Brain pericyte (primary cell): ENCODE measurements at regions not wholly inside any gene's neighbourhood (a gene's known extent, or its start where the extent isn't known, plus 50 kb on each side); places are given as distances from the start of the nearest gene placed in this dataset.
A peak's percentile ranks its signal among the peaks of the same experiment; 100 is the strongest.

Source experiments
- DNase-seq: peaks from one replicate; pipeline ENCODE4 v3.0.0-alpha.2; 2012; ENCODE audit warnings: low read depth, low spot score

DNA sequence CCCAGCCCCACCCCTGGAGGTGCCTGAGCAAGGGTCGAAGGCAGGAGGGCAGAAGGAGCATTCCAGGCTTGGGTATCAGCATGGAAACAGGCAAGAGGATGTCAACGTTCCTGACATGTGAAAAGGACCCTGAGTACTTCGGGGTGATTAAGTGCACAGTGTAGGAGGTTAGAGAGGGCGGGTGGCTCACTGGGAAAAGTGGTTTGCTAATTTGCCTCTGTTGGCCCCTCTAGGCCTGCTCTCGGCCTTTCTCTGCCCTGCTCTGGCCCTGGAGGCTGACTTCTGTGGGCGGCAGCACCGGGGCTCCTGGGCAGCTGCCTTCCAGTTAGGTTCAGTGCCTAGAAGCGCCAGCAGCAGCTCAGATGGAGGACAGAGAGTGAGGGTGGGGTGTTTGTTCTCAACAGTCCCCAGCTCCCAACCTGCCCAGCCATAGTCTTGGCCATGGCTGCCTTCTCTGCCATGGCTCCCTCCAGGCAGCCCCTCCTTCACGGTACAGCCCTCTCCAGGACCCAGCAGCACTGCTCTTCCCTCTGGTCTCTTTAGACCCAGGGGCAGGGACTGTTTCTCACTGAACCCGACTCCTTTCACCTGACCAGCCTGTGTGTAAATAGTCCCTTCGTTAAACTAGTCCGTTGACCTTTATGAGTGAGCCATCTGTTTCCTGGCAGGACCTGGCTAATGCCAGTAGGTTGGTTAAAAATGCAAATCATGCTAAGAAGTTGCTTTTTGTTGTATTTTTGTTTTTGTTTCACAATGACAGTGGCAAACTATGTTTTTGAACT is 107.1 kb upstream of the TPM1 start:
- DNase-seq = no peak

DNA sequence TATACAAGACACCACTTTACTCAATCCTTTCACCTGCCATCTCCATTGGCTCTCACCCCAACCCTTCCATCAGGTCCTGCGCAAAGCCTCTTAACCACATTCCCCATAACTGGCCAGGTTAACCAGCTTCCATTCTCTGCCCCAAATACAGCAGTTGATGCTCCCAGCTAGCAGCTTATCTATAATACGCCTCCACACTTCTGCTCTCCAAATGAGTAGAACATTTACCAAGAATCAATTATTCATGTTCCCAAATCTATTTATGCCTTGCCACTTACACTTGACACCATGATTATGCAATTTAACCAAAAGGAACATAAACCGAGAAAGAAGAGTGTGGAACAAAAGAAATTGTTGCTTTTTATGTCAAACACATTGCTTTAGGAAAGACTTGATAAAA is 103.7 kb upstream of the TPM1 start:
- no peak for DNase-seq

DNA sequence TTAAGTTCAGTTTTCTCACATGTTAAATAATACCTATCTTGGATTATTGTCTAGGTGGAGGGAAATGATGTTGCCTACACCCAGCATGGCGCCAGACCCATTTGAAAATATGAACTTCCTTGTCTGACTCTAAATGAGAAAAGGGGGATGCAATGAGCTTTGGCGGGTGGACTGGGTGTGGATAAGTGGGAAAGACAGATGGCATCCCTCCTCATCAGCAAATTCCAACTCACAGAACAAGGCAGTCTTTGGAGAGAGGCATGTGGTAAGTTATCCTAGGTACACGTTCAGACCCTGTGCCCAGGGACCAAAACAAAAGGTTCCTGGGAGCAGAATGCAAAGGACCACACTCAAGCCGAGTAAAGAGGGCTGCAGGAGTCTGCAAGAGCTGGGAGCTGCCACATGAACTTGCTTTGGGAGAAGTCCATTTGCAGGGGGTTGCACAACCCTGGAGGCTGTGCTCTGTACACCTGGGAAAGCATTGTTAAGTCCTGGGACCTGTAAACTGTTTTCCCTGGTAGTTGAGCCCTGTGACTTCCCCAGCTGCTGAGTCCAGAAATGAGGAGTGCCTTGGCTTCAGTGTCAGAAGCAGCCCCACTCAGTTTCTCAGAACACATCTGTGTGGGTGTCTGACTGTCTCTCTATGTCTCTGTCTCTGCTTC is 102.3 kb upstream of the TPM1 start:
- DNase-seq = no peak

DNA sequence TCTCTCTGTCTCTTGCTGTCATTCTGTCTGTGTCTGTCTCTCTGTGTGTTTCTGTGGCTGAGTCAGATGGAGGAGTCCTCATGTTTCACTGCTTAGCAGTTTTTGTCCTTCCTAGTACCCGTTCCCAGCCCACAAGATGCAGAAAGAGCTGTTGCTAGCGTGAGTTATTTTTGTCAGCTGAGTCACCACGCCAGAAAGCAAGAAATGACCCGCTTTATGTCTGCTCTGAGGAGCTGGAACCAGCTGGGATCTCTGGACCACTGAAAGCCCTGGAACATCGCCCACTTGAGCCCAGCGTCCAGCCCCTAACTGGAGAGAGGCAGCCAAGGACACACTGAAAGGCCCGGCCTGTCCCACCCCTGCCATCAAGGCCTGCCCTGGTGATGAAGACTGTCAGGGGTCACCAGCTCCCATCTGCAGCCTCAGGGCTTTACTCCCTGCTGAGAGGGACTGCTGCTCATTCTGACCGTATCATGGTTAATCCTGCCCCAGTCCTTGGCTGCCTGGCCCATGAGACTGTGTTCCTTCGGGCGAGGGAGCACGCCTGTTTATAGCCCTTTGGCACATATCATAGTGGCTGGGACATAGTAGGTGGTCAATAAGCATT is 101.7 kb upstream of the TPM1 start:
- peak; percentile 75 for DNase-seq

DNA sequence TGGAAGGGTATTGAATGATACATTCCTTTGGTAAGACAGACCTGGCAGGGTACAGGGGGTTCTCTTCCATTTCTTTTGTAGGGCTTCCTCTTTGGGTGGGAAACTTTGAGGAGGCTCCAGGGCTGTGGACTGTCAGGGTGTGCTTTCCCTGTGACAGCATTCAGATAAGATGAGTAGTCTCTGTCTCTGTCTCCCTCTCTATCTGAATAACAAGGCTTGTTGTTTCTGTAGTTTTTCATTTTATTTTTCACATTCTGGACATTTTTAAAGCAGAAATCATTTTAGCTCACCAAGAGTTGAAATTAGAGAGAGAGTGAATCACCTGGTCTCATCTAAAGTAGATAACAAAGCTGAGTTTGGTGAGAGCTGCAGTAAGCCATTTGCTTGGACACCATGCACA is 100.8 kb upstream of the TPM1 start:
- DNase-seq = no peak

DNA sequence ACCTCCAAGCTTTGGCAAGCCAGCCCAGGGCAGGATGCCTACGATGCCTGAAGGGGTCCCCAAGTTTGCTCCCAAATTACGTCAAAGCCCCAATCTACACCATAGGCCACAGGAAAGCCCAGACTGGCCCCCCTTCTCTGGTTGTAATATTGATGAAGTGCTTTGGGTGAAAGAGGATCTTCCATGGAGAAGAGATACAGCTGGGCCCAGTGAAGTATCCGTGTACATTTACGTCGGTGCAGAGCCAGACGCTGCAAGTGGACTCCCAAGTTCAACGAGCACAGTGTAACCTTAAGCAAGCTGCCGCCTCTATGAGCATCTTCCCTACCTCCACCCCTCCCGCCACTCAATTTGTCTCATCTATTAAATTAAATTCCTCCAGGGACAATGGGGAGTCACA is 100.1 kb upstream of the TPM1 start:
- no peak for DNase-seq

DNA sequence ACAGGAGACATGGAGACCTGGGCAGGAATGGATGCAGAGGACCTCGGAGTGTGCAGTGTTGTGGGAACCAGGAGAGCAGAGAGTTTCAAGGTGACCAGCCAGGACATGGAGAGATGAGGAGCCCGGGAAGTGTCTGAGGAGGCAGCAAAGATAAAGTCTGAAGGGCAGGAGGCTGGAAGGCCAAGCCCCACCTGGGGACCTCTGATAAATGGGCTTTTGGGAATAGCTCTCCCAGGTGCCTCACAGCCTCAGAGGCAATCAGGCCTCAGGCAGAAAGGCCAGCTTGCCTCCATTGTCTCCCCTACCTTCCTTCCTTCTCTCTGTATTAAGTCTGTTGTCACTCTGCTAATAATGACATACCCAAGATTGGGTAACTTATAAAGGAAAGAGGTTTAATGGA is 97.5 kb upstream of the TPM1 start:
- DNase-seq = no peak

DNA sequence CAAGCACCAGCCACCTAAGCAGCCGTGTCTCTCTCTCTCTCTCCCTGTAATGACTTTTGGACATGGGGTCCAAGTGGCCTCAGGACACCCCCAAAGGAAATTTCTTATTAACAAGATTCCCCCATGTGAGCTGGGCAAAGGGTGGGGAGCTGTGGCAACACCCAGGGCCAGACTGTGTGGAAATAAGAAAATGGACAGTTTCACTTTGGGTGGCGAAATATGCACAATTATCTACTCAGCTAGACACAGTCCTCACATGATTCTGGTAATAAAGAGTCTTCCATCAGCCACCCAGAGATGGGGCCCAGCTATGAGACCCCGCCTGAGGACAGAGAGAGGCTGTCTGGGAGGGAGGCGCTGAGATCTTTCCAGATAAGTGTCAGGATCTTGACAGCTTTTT is 96.8 kb upstream of the TPM1 start:
- DNase-seq = no peak

DNA sequence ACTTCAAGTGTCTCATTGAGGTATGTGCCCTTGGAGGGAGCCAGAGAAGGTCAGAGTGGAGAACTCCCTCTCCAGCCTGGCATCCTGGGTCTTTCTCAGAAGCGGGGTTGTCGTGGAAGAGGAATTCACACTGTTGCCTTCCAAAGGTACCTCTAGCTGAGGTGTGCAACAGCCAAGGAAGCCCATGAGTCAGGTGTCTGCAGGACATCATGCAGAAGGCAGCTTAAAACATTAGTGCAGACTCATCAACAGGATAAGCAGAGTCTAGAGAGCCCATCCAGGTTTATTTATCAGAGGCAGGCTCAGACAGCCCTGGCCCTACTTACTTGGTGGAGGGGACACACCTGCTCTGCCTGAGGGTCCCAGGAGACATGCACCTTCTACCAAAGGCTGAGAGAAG is 95.6 kb upstream of the TPM1 start:
- DNase-seq = no peak

DNA sequence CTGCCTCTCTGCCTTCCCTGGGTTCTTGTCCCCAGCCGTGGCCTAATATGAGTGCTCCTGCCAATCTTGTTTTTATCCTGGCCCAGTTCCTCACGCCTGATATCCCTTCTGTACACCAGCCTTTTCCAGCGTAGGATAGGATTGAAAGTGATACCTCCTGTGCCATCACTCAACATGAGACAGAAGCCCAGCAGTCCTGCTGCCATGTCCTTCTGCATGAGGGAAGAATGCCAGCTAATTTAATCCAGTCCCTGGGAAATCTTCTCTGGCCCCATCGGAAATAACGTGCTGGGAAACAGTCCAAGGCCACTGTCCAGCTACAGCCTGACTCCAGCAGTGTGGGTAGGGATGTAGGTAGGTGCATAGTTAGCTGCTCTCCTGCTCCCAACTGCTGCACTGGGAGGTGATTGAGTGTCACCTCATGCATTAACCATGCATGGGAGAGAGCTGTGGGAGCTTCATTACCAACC is 92.0 kb upstream of the TPM1 start:
- DNase-seq = no peak

DNA sequence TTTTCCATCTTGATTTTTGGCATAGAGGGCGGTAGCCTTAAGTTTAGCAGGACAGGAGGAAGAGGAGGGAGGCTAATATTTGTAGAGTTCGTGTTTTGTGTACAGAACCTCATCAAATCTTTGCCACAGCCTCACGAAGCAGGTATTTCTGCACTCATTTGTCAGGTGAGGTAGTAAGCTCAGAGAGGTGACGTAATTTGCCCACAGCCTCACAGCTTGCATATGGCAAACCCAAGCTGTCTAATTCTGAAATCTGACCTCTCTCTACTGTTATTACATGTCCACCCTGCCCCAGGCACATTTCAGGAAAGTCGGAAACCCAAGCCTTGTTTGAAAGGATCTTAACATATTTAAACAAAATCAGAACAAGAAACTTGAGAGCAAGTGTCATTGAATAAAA is 91.1 kb upstream of the TPM1 start:
- no peak for DNase-seq

DNA sequence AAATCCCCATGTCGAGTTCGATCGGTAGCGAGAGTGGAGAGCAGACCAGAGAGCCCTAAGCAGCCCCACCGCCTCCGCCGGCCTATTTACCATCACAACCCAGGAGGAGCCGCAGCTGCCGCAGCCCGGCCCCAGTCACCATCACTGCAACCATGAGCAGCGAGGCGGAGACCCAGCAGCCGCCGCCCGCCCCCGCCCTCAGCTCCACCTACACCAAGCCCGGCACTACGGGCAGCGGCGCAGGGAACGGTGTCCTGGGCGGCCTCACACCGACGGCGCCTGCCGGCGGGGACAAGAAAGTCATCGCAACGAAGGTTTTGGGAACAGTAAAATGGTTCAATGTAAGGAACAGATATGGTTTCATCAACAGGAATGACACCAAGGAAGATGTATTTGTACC is 89.5 kb upstream of the TPM1 start:
- DNase-seq = no peak

DNA sequence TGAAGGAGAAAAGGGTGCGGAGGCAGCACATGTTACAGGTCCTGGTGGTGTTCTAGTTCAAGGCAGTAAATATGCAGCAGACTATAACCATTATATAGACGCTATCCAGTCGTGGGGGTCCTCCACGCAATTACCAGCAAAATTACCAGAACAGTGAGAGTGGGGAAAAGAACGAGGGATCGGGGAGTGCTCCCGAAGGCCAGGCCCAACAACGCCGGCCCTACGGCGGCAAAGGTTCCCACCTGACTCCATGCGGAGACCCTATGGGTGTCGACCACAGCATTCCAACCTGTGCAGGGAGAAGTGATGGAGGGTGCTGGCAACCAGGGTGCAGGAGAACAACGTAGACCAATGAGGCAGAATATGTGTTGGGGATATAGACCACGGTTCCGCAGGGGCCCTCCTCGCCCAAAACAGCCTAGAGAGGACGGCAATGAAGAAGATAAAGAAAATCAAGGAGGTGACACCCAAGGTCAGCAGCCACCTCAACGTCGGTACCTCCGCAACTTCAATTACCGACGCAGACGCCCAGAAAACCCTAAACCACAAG is 89.0 kb upstream of the TPM1 start:
- no peak for DNase-seq

DNA sequence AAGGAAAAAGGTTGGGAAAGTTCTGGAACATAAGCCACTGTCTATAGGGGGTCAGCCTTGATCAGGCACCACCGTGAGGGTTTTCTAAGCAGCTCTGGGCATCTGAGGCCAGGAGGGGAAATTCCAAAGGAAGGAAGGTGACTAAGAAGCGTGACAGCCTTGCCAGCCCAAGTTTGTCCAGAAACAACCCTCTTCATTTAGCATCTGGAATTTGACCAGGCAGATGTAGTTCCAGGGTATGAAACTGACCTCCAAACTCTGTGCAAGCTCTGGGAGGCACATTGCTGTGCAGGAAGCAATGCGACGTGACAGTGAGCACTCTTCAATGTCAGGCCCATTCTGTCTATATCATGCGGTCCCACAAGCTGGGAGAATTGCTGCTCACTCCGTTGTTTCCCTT is 85.4 kb upstream of the TPM1 start:
- DNase-seq = no peak

DNA sequence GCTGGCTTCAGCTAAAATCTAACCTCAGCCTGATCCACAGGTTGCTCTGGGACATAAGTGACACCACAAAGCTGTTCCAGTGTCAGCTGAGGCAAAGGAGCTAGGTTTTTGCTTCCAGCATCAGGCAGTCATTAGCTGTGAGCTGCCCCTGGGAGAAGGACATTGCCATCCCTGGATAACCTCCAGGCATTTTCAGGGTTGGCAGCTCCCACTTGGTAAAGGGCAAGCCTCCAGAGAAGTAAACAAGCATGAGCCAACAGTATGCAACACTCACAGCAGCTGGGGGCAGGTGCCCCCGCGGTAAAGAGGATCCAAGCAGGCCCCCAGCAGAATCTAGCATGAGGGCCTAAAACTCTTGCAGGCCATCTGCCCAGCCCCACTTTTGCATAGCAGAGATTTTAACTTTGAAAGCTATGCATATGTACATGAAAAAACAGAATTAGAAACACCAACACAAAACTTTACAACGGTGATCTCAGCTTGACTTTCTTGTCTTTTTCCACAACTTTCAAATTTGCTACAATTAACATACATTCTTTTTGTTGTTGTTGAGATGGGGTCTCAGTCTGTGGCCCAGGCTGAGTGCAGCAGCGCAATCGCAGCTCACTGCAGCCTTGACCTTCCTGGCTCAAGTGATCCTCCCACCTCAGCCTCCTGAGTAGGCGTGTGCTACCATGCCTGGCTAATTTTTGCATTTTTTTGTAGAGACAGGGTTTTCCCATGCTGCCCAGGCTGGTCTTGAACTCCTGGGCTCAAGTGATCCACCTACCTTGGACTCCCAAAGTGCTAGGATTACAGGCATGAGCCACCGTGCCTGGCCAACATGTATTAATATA is 83.8 kb upstream of the TPM1 start:
- no peak for DNase-seq

DNA sequence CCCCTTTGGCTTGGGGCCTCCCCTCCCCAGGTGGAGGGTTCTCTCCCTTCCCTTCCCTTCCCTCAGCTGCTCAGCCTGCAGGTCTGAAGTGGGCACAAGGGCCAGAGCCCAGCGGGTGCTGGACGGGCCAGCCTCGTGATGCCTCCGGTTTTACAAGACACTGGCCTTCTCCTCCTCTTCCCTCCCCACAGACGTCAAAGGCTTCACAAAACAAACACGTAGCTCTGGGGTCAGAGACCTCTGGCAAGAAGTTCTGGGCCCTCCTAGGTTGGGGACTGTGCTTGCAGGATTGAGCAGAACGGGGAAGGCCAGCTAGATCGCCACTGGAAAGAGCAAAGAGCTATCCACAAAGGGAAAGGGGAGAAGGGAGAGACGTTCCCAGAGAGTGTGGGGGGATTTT is 81.4 kb upstream of the TPM1 start:
- DNase-seq = no peak

DNA sequence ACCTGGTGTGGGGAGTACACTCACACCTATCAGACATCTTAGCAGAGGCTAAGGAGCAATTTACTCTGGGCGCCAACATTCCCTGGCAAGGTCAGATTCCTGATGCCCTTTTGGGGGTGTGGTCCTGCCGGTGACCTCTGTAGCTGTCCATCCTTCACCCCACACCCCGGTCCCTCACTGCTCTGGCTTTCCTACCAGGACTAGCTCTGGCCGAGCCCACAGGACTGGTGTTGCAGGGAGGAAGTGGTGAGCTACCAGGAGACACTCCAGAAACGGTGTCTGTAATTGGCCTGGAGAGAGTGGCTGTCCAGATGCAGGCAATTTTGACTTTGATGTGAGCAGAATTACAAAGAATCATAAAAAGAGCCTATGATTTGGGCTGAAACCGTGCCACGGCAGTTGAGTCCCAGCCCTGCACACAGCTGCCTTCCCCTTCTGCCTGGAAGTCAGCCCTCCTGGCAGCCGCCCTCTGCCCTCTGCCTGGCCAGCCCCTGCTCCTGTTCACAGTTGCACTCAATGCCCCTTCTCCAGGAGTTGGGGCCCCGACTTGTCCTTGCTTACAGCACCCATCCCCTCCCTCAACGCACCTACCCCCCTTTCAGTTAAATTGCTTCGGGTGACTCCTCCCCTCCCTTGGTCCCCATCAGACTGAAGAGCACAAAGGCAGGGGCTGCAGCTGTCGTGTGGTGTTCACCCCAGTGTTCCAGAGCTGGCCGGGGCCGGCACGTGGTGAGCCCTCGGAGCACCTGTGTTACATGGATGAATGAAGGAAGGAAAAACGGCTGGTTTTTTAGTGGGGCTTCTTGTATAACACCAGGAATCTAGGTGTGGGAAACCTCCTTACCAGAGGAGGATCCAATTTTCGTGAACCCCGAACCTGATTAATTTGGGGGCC is 80.2 kb upstream of the TPM1 start:
- no peak for DNase-seq

DNA sequence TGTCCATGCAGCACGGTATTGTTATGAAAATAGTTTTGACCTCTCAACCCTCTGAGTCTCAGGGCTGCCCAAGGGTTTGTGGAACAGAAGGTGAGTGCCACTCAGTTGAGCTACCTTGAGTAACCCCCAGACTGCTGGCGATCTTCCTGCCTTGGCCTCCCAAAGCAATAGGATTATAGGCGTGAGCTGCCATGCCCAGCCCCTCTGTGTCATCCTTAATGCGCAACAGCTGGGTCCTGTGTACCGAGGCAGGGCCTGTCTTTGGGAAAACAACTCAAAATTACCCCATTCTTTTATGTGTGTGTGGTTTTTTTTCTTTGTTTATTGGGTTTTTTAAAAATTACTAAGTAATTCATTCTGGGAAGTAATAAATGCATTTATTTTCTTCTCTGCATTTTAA is 78.3 kb upstream of the TPM1 start:
- DNase-seq = no peak

DNA sequence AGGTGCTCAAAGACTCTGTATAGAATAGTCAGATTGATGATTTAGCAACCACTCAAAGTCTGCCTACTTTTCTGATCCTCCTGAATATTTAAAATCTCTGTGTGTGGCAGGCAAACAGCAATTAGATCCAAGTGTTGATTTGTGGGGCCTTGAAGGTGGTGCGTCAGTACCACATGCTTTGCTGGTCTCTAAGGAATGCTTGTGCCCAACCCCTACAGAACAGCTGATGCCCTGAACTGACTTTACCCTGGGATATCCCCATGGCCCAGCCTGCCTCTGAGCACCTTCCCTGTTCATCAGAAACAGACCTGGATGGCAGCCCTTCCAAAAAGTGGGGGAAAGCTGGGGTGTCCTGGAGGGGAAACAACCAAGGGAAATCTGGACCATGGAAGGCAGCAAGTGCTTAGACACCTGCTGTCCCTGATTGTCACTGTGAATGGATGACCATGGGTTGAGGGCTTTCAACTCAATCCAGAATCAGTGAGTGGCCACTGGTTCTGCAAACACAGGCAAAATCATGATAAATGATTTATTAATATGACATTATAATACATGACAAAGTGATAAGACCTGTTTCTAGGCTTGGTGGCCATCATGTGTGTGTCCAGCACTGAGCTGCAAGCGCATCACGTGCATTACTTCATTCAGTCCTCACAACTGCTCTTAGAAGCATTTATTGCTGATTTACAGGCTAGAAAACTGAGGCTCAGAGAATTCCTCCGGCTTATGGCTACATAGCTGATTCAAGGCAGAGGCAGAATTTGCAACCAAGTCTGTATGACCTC is 76.1 kb upstream of the TPM1 start:
- no peak for DNase-seq

DNA sequence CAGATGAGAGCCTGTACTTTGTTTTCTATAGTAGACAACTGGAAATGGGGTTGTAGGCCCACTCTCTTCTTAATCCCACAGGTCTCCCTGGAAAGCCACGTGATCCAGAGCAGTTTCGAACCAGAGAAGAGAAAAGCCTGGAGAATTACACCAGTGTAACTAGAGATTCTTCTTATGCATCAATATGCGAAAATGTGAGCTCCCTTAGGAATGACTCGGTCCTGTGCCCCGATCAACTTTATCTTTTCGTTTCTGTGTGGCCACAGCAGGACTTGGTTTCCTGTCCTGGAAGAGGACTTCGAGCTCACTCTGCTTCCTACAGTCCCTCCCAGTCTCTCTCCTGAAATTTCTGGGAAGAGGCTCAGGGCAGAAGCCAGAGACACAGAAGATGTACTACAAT is 73.8 kb upstream of the TPM1 start:
- no peak for DNase-seq
